Ecto neural progenitor cell (in vitro differentiated cells): ENCODE measurements at regions not wholly inside any gene's neighbourhood (a gene's known extent, or its start where the extent isn't known, plus 50 kb on each side); places are given as distances from the start of the nearest gene placed in this dataset.

Source experiments
- DNase-seq: peaks from one replicate; pipeline ENCODE4 v3.0.0-alpha.2; 2018; ENCODE audit warnings: low spot score

DNA sequence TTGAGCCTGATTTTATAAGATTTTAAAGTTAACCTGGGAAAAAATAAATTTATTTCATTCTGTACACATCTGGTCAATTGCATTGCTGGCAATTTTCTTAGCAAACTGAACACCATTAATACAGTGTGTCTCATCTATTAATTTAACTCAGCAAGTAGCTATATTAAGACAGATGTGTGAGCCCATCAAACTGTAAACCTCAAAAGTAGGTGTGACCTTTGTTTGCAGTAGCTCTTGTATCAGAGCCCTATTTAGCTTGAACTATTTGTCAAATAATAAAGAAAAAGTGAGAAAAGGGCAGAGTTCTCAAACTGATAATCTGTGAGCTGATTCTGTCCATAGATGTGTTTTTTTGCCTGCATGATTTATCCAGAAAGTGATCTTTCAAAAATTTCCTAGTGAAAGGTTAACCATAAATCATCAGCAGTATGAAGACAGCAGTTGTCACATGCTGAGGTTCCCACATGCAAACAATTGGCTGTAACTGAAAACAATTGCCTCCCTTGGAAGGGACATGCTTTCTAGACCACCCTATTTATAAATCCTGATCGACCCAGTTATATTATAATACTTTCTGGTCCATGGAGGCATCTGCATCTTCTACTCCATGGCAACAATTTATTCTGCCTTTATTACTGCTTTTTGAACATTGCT is 646.5 kb downstream of the NSUN3 start:
- DNase-seq, result no peak

- DNase-seq, result no peak
These were observed 651.3 kb downstream of the NSUN3 start for GRCh38 chr3:94714194-94714593.

DNA sequence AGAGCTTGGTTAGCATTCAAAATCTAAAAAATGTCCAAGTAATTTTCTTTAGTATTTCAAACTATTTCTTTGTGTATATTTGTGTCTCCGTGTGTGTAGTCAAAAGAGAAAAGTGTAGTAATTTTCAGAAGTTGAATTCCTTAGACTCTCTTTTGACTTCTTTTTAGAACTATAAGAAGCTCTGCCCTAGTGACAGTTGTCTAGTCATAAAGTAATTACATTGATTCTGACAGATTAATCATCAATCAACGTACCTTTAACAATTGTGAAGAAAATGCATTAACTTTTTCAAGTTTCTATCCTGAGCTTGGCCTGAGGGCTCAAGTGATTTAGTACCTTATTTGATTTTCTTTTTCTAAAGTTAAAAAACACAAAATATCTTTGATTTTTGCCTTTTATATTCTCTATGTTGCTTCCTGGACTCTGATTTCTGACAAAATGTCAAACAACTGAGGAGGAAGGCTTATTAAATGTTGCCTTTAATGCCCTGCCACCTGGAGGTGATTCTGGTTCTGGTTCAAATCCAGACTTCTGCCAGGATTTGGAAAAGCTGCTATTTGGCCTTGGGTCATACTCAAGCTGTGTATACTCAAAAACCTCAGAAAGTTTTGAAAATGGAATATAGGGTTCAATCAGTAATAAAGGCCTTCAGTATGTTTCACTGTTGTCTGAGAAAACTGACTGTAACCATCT is 653.6 kb downstream of the NSUN3 start:
- DNase-seq, result no peak

GRCh38 chr3:94734206-94734605 is 671.3 kb downstream of the NSUN3 start:
- DNase-seq, result no peak

GRCh38 chr3:94735354-94735753 is 672.5 kb downstream of the NSUN3 start:
- DNase-seq, result no peak

DNA sequence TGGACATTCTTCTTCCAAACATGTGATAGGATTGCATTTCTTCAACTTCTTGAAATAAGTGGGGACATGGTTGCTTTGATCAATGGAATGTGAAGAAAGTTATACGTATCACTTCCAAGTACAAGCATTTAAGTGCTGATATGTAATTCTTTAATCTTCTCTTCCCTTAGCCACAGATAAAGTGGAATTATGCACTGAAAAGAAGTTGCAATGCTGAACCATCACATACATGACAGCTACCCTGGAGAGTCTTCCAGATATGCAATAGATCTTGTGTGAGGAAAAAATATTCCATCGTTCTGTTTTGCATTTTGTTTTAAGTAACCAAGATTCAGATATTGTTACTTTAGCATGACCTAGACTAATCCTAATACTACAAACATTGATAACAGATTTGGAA is 674.3 kb downstream of the NSUN3 start:
- no peak for DNase-seq

DNA sequence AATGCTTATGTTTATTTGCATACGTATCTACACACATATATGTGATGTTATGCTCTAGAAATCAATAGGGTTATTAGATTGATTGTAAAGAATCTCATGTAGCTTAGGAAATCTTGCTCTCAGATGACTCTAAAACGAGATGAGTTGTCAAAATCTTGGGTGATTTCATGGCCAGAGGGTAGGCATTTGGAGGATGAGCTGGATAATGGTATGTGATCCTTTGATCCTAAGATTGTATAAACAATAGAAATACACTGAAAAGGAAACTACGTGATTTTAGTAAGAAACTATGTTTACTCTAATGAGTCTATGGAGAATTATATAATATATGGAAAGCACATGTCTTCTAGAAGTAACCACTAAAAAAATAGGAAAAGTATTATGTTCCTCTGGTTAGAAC is 676.6 kb downstream of the NSUN3 start:
- no peak for DNase-seq

- no peak for DNase-seq
These were observed 695.9 kb downstream of the NSUN3 start for GRCh38 chr3:94758751-94759150.

GRCh38 chr3:94772402-94772801 is 709.5 kb downstream of the NSUN3 start:
- DNase-seq, result no peak

DNA sequence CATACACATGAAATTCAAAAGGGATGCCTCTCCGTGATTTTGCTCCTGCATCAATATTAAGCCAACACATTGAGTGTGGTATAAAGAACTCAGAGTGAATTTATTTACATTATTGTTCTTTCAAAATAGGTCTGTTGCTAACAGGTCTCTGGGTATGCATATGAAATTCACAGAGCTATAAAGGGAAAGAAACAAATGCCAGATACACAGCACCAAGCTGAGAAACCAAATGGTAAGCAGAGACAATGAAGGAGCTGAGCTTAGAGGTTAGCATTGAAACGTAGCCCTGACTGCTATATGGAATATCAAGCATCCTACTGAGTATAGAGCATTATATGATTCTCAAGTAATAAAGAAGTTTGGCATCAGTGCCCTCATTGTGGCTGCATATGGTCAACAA is 712.9 kb downstream of the NSUN3 start:
- no peak for DNase-seq

- DNase-seq, result no peak
These were observed 713.6 kb downstream of the NSUN3 start for GRCh38 chr3:94776401-94776915.

DNA sequence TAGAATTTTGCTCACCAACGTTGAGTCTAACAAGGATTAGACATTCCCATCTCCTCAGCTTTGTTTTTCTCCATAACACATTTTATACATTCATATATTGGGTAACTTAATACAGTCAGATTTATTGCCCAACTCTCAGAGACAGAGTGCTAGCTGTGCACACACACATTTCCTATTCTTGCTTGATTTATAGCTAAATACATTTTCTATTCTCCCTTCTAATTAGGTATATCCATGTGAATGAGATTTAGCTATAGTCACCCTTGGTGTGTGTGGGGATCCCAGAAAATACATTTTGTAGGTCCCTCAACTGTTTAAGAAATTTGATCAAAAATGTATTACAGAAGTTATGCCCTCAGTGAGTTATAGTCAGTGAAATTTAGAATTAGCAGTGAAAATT is 715.4 kb downstream of the NSUN3 start:
- DNase-seq, result no peak

DNA sequence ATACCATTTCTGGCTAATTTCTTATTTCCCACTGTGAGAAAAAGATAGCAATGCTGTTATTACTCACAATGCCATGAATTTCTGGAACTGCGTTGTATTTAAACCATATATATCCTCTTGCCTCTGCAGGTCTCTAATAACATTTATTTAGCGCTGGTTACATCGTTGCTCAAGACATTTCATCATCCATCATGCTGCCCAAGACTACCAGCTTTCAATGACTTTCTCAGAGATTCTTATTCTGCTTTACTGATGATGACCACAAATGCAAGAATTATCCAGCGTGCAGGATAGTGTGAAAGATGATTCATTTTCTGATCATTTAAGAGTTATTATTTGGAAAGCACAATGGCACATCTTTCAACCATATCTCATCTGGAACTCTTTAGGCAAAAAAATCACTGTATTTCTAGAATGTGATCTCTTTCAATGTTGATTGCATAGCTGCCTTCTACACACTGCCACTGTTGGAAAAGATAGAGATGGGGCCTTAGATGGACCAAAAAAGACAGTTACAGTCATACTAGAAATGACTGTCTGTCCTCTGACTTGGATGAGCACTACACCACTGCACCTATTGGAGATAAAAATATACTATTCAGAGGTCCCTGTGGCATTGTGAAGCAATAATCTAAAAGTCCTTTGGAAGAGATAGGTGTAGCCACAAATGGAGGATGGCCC is 716.1 kb downstream of the NSUN3 start:
- no peak for DNase-seq

DNA sequence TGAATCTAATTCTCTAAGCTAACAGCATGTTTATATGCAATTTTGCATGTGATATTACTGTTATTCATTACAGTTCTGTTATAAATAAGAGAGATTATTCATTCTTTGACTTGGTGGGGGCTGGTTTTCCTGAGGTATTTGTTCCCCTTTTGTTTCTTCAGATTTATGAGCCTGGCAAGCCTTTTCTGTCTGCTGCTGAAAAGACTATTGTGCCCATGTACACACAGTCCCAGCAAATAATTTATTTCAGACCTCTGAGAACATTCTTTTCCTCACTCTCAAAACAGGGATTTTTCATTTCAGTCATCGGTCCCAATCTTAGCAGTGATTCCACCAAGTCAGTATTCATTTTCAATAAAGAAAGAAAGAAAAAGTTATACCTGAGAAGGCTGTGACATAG is 716.8 kb downstream of the NSUN3 start:
- DNase-seq, result no peak

GRCh38 chr3:94784274-94784673 is 721.4 kb downstream of the NSUN3 start:
- DNase-seq, result no peak

- DNase-seq, result no peak
These were observed 724.2 kb downstream of the NSUN3 start for GRCh38 chr3:94787066-94787465.

GRCh38 chr3:94787734-94788270 is 724.9 kb downstream of the NSUN3 start:
- no peak for DNase-seq

DNA sequence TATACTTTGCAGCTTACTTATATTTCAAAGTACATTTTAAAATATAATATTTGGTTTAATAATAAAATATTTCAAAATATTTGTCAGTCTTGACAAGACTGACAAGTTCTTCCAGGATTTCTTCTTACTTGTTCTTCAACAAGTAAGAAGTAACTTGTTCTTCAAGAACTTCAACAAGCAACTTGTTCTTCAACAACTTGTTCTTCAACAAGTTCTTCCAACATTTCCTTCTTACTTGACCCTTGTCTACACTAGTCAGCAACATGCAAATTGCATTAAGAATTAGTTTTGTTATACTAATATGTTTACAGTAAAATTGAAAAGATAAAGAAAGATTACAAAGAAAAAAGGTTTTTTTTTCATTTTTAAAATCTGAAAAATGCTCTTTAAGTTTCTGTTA is 731.7 kb downstream of the NSUN3 start:
- DNase-seq, result no peak

DNA sequence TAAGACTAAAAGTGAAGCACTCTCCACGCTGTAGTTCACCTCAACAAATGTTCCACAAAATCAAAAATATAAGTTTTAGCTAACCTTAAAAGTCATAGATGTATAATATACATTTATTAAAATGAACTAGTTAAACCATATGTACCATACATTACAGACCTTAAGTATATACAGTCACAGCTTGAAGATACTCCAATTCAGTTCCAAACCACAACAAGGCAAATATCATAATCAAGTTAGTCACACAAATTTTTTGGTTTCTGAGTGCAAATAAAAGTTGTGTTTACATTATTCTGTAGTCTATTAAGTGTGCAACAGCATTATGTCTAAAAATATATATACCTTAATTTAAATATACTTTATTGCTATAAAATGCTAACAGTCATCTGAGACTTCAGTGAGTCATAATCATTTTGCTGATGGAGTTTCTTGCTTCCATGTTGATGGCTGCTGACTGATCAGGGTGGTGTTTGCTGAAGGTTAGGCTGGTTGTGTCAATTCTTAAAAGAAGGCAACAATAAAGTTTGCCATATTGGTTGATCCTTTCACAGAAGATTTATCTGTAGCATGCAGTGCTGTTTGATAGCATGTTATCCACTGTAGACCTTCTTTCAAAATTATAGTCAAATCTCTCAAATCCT is 736.7 kb downstream of the NSUN3 start:
- DNase-seq, result no peak

GRCh38 chr3:94811836-94812235 is 749.0 kb downstream of the NSUN3 start:
- DNase-seq, result no peak

GRCh38 chr3:94821241-94821640 is 758.4 kb downstream of the NSUN3 start:
- DNase-seq, result no peak

DNA sequence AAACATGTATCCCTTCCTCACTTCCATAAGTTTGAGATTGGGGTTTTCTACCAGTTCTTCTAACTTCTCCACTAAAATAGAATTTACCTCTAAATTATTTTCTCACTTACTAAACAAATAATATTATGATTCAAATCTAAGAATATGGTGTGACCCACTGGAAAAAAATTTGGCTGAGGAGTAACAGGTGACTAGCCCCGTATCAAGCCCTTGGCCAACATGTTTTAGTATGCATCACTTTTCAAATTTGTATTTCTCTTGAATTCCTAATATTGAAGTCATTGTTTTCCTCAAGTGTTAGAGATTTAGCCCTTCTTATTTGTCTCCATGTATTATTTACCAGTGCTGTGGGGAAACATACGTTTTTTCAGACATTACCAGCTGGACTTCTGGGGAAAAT is 759.4 kb downstream of the NSUN3 start:
- no peak for DNase-seq
